ENCODE measurements at regions not wholly inside any gene's neighbourhood (a gene's known extent, or its start where the extent isn't known, plus 50 kb on each side); places are given as distances from the start of the nearest gene placed in this dataset.
"Not testable (repeated sequence)": the region's sequence is repeated elsewhere in the genome, so short reads cannot be mapped to it uniquely, and the experiment has no call there.

GRCh38 chr6:104519566-104519965, 340.2 kb downstream of the HACE1 start:
- no peak for DNase-seq (ENCODE audit: low read depth in 2 of 2)

- no peak for DNase-seq (ENCODE audit: low read depth in 2 of 2)
Measured at GRCh38 chr6:104509355-104509754, 350.4 kb downstream of the HACE1 start.

GRCh38 chr6:104506429-104506828, 353.3 kb downstream of the HACE1 start:
- DNase-seq (ENCODE audit: low read depth in 2 of 2), result no peak

- DNase-seq (ENCODE audit: low read depth in 2 of 2), result no peak
Measured at GRCh38 chr6:104505838-104506237, 353.9 kb downstream of the HACE1 start.

- DNase-seq (ENCODE audit: low read depth in 2 of 2), result no peak
Measured at GRCh38 chr6:104500265-104500664, 359.5 kb downstream of the HACE1 start.

- no peak for DNase-seq (ENCODE audit: low read depth in 2 of 2)
Measured at GRCh38 chr6:104486035-104486434, 373.7 kb downstream of the HACE1 start.

- DNase-seq (ENCODE audit: low read depth in 2 of 2), result no peak
Measured at GRCh38 chr6:104484626-104485025, 375.1 kb downstream of the HACE1 start.

GRCh38 chr6:104484191-104484590, 375.5 kb downstream of the HACE1 start:
- no peak for DNase-seq (ENCODE audit: low read depth in 2 of 2)

- no peak for DNase-seq (ENCODE audit: low read depth in 2 of 2)
Measured at GRCh38 chr6:104483225-104483834, 376.4 kb downstream of the HACE1 start.

- no peak for DNase-seq (ENCODE audit: low read depth in 2 of 2)
Measured at GRCh38 chr6:104477569-104477968, 382.1 kb downstream of the HACE1 start.

- DNase-seq (ENCODE audit: low read depth in 2 of 2), result no peak
Measured at GRCh38 chr6:104473021-104473429, 386.7 kb downstream of the HACE1 start.

- DNase-seq (ENCODE audit: low read depth in 2 of 2), result no peak
Measured at GRCh38 chr6:104472021-104472901, 387.5 kb downstream of the HACE1 start.

GRCh38 chr6:104466306-104466705, 393.4 kb downstream of the HACE1 start:
- no peak for DNase-seq (ENCODE audit: low read depth in 2 of 2)

GRCh38 chr6:104462811-104463599, 396.7 kb downstream of the HACE1 start:
- no peak for DNase-seq (ENCODE audit: low read depth in 2 of 2)

GRCh38 chr6:104460738-104461483, 398.8 kb downstream of the HACE1 start:
- no peak for DNase-seq (ENCODE audit: low read depth in 2 of 2)

- DNase-seq (ENCODE audit: low read depth in 2 of 2), result no peak
Measured at GRCh38 chr6:104459543-104459942, 400.2 kb downstream of the HACE1 start.

- DNase-seq (ENCODE audit: low read depth in 2 of 2), result no peak
Measured at GRCh38 chr6:104449918-104450317, 409.8 kb downstream of the HACE1 start.

- not testable (repeated sequence) for DNase-seq (ENCODE audit: low read depth in 2 of 2)
Measured at GRCh38 chr6:104446101-104447080, 413.3 kb downstream of the HACE1 start.

GRCh38 chr6:104434519-104434918, 425.2 kb downstream of the HACE1 start:
- DNase-seq (ENCODE audit: low read depth in 2 of 2), result no peak

GRCh38 chr6:104431096-104431495, 428.6 kb downstream of the HACE1 start:
- no peak for DNase-seq (ENCODE audit: low read depth in 2 of 2)

Data from stimulated activated CD4-positive, alpha-beta T cell treated with anti-CD3 and anti-CD28 coated beads, Interleukin-1b, Interleukin-23, amount 100 ng/mL, for 1 hour (primary cell).